Psoas muscle (tissue), 7 donors: ENCODE measurements at regions not wholly inside any gene's neighbourhood (a gene's known extent, or its start where the extent isn't known, plus 50 kb on each side); places are given as distances from the start of the nearest gene placed in this dataset.

ENCODE experiments used
- ATAC-seq, 4 donors: fragments of 200-7000 bp; cut with Tn5 transposase; one replicate each; pipeline ENCODE4 v1.9.1; 2020; ENCODE audit warnings: moderate library complexity in 3 of 4, mild to moderate bottlenecking in 2 of 4
- DNase-seq, 2 donors: peaks; one replicate each; pipeline ENCODE4 v3.0.0-alpha.2; 2020
- H3K27ac ChIP-seq: fragments of 200-600 bp; one replicate; pipeline ENCODE4 v1.8.0; 2022
- H3K27me3 ChIP-seq, 3 donors: fragments of 200-600 bp in 1 of 3; one replicate each; pipeline versions ENCODE4 v1.6.1 to v1.8.0; 2013 to 2022; ENCODE audit warnings: low read length in 2 of 3, mild to moderate bottlenecking in 2 of 3, moderate library complexity in 1 of 3; ENCODE audit not compliant: insufficient read depth in 3 of 3
- H3K36me3 ChIP-seq, 2 donors: fragments of 200-600 bp in 1 of 2; one replicate each; pipeline versions ENCODE4 v1.6.1 to v1.8.0; 2013 to 2022; ENCODE audit warnings: low read depth in 1 of 2, mild to moderate bottlenecking in 1 of 2, moderate library complexity in 1 of 2; ENCODE audit not compliant: insufficient read depth in 1 of 2
- H3K4me1 ChIP-seq: fragments of 200-600 bp; one replicate; pipeline ENCODE4 v1.8.0; 2022
- H3K4me3 ChIP-seq: fragments of 200-600 bp; one replicate; pipeline ENCODE4 v1.8.0; 2022; ENCODE audit warnings: mild to moderate bottlenecking
- H3K9me3 ChIP-seq: fragments of 200-600 bp; one replicate; pipeline ENCODE4 v1.8.0; 2022
- WGBS, 3 donors: extraction: QIAGEN DNeasy Blood & Tissue Kit; methylation state at CpG; one replicate each; pipeline versions ENCODE4 v1.1.6 to v1.1.7; 2013; 5-methylcytosine and 5-hydroxymethylcytosine counted together
- intact Hi-C, 2 donors: fragments of 100-400 bp; cut with DNase I; formaldehyde crosslinking; loops; one replicate each; pipeline versions ENCODE4 v1.11.0 to v1.14.2; 2022
- TF ChIP-seq, protein P1 (sequence below): fragments of 200-600 bp; IDR thresholded peaks from one replicate; pipeline ENCODE4 v1.8.0; 2022; ENCODE audit warnings: antibody characterized with exemption
- donor health status: healthy with polysubstance abuse.
- donor health status: DM: no; HTN: no; CAD: no; lungs with moderate emphysema.
- donor health status: Bipolar disorder and iron deficiency.
- donor health status: healthy.
- donor health status: DM: yes; HTN: yes; CAD: no.
- donor health status: DM: no; HTN: no; CAD: no.
- donor health status: DM: yes; HTN: yes; CAD: no.

DNA sequence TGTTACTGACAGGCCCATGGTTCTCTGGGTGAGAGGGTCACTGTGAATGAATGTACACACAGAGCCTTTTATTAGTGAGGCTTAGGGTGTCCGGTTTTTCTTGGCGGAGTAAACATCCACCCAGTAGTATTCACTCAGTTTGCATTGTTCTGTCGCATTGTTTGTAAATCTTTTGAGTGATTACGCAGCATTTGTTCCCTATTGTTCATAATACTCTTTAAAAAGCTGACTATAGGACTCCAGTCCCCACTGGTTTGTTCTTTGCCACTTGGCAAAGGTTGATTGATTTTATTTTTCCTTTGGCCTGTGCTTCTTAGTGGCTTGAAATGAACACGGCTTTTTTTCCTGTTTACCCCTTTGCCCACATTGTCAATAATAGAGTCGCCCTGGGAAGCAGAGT, 130.1 kb upstream of the ESR1 start:
- peaks cover 13% of the 10 kb centered on the region for H3K4me1 ChIP-seq
- H3K27me3 ChIP-seq: no peaks in the 10 kb centered on the region
- no peaks in the 10 kb centered on the region for H3K36me3 ChIP-seq
- TF ChIP-seq, protein P1, sequence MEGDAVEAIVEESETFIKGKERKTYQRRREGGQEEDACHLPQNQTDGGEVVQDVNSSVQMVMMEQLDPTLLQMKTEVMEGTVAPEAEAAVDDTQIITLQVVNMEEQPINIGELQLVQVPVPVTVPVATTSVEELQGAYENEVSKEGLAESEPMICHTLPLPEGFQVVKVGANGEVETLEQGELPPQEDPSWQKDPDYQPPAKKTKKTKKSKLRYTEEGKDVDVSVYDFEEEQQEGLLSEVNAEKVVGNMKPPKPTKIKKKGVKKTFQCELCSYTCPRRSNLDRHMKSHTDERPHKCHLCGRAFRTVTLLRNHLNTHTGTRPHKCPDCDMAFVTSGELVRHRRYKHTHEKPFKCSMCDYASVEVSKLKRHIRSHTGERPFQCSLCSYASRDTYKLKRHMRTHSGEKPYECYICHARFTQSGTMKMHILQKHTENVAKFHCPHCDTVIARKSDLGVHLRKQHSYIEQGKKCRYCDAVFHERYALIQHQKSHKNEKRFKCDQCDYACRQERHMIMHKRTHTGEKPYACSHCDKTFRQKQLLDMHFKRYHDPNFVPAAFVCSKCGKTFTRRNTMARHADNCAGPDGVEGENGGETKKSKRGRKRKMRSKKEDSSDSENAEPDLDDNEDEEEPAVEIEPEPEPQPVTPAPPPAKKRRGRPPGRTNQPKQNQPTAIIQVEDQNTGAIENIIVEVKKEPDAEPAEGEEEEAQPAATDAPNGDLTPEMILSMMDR: no peak
- no peak overlapping the region for H3K4me3 ChIP-seq
- DNase-seq (no peak), ATAC-seq (no peak)
- intact Hi-C loops: loop anchor here in 1 of 2 donors (5.0 kb wide), 1 partner anchor 455 kb away; no protein-coding TSS in a partner anchor
- no peaks in the 10 kb centered on the region for H3K9me3 ChIP-seq
- WGBS, 3 donors: 61 to 85% (median 70%) methylated on average over 6 of the region's 6 CpGs
- H3K27ac ChIP-seq: no peak overlapping the region

DNA sequence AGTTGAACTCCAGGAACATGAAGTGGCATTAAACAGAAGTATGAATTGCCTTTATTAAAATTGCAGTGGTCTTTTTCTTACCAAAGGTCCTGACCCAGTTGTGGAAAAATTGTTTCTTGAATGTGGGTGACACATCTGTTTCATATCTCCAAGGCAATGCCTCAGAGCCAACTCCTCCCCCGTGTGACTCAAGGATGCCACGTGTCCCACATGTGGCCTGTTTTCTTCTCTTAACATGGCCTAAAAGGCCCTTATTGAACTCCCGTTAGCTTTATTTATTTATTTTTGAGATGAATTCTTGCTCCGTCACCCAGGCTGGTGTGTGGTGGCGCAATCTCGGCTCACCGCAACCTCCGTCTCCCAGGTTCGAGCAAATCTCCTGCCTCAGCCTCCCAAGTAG, 128.4 kb upstream of the ESR1 start:
- DNase-seq: peak; percentile 37 to 64
- TF ChIP-seq, protein P1: no peak
- WGBS, 3 donors: 90 to 92% (median 91%) methylated on average over 9 of the region's 9 CpGs
- ATAC-seq: peak in 1 of 4 donors; percentile 45
- Histone ChIP-seq H3K27ac (no peak overlapping the region), H3K4me1 (peaks cover 13% of the 10 kb centered on the region), H3K9me3 (no peaks in the 10 kb centered on the region), H3K36me3 (no peaks in the 10 kb centered on the region), H3K4me3 (no peak overlapping the region), H3K27me3 (no peaks in the 10 kb centered on the region)
- intact Hi-C loops: loop anchor here in 1 of 2 donors (5.0 kb wide), 1 partner anchor 453 kb away; no protein-coding TSS in a partner anchor

DNA sequence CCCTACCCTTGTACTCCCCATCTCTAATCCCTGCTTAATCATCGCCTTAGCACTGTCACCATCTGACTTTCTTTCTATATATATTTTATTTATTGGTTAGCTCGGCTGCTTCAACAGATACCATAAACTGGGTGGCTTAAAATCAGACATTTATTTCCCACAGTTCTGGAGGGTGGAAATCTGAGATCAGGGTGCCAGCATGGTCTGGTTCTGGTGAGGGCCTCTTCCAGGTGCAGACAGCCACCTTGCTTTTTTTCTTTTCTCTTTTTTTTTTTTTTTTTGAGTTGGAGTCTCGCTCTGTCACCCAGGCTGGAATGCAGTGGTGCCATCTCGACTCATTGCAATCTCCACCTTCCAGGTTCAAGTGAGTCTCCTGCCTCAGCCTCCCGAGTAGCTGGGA, 127.5 kb upstream of the ESR1 start:
- TF ChIP-seq, protein P1: no peak
- intact Hi-C loops: loop anchor here in 1 of 2 donors (5.0 kb wide), 1 partner anchor 452 kb away; no protein-coding TSS in a partner anchor
- ATAC-seq: no peak
- no peak for DNase-seq
- Histone ChIP-seq H3K36me3 (no peaks in the 10 kb centered on the region), H3K9me3 (no peaks in the 10 kb centered on the region), H3K4me1 (peaks cover 13% of the 10 kb centered on the region), H3K27ac (no peak overlapping the region), H3K4me3 (no peak overlapping the region), H3K27me3 (no peaks in the 10 kb centered on the region)
- 92 to 93% (median 93%) methylated on average over 5 of the region's 5 CpGs for WGBS, 3 donors

DNA sequence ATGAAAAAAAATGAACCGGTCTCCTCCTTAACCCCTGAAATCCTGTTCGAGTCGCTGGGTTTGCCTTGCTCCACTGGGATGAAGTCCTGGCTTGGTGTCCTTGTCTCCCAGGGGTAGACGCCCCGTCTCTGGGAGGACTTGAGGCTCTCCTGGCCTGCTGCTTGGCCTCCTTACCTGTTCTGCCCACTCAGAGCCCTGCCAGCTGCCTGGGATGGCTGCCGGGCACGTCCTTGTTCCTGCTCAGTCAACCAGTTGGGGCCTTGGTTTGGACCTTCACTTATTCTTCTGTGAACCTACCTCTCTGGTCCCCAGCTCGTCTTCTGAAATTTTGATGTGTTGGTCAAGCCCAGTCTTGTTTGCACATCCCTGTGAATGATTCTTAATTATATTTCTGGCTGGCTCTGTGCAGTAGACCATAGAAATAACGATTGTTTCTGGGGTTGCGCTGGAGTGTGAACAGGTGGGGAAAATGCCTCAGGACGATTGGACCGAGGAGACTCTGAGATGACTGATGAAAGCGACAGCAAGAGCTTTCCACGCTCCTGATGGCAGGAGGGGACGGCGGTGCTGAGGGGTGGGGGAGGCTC, 126.5 kb upstream of the ESR1 start:
- TF ChIP-seq, protein P1: no peak
- ATAC-seq (peak in 2 of 4 donors; percentile 4 to 48), DNase-seq (no peak)
- Histone ChIP-seq H3K36me3 (no peaks in the 10 kb centered on the region), H3K9me3 (no peaks in the 10 kb centered on the region), H3K27me3 (no peaks in the 10 kb centered on the region), H3K4me1 (peaks cover 13% of the 10 kb centered on the region), H3K27ac (no peak overlapping the region), H3K4me3 (peak overlapping the region; percentile 58)
- intact Hi-C loops: no loop called here
- 58 to 74% (median 60%) methylated on average over 16 of the region's 16 CpGs for WGBS, 3 donors
